ENCODE measurements at regions not wholly inside any gene's neighbourhood (a gene's known extent, or its start where the extent isn't known, plus 50 kb on each side); places are given as distances from the start of the nearest gene placed in this dataset.

- TF ChIP-seq L3MBTL2 (conservative IDR thresholded peaks at IDR 0.05) (no peak), NFRKB (IDR thresholded peaks at IDR 0.05) (no peak), FOXK2 (IDR thresholded peaks at IDR 0.05) (no peak), SUZ12 (IDR thresholded peaks at IDR 0.05) (no peak)
Measured at GRCh38 chr3:104412608-104413580, 953.8 kb upstream of the ALCAM start.

All from HEK293T (cell line).